ENCODE measurements at regions not wholly inside any gene's neighbourhood (a gene's known extent, or its start where the extent isn't known, plus 50 kb on each side); places are given as distances from the start of the nearest gene placed in this dataset.

DNA sequence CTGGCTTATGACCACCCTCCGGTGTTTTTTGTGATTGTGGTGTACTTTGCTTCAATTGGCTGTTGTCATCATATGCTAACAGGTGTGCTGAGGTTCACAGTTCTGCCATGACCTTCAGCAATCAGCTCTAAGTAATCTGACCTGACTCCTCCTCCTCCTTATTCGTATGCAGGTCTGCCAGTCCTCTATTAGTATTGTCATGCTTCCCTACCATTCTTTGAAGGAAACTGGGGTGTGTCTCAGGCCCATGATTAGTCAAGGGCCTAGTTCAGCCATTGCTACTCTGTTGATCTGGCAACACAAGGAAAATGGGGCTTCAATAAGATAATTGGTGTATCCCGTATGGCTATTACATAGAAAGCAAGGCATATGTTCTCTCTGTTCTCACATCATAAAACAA, 332.3 kb upstream of the DPYD start:
- H3K9me3 ChIP-seq (ENCODE audit: low read depth) = no peaks in the 10 kb centered on the region
- no peaks in the 10 kb centered on the region for H3K4me1 ChIP-seq (ENCODE audit: insufficient read depth)
- DNase-seq = no peak
- H3K9ac ChIP-seq = no peak overlapping the region
- in situ Hi-C loops (cut with MboI) = no loop called here
- H3K79me2 ChIP-seq (ENCODE audit: insufficient read depth) = no peaks in the 10 kb centered on the region
- H3K4me3 ChIP-seq = no peak overlapping the region
- 74 to 82% methylated on average over 3 of the region's 3 CpGs for WGBS, 2 experiments (ENCODE audit: low coverage in 1 of 2, low lambda C conversion rate in 2 of 2, missing lambda C conversion rate in 2 of 2)
- no peak for TF ChIP-seq EZH2 (IDR thresholded peaks at IDR 0.05; ENCODE audit: insufficient read depth, poor library complexity, severe bottlenecking)
- no peak for TF ChIP-seq EZH2phosphoT487 (IDR thresholded peaks at IDR 0.05; ENCODE audit: insufficient read depth, low read depth)
- H4K20me1 ChIP-seq (ENCODE audit: insufficient read depth) = no peaks in the 10 kb centered on the region
- no peak overlapping the region for H3K27ac ChIP-seq
- H3K9me2 ChIP-seq (ENCODE audit: insufficient read depth) = no peaks in the 10 kb centered on the region
- no peaks in the 10 kb centered on the region for H3F3A ChIP-seq (ENCODE audit: insufficient read depth)
- H3K27me3 ChIP-seq (replicated peaks; ENCODE audit: insufficient read depth) = no peaks in the 10 kb centered on the region
- H3K4me2 ChIP-seq (ENCODE audit: unreplicated experiment) = no peak overlapping the region
- no peaks in the 10 kb centered on the region for H3K36me3 ChIP-seq (ENCODE audit: low read depth)
- no peak overlapping the region for H2AFZ ChIP-seq

DNA sequence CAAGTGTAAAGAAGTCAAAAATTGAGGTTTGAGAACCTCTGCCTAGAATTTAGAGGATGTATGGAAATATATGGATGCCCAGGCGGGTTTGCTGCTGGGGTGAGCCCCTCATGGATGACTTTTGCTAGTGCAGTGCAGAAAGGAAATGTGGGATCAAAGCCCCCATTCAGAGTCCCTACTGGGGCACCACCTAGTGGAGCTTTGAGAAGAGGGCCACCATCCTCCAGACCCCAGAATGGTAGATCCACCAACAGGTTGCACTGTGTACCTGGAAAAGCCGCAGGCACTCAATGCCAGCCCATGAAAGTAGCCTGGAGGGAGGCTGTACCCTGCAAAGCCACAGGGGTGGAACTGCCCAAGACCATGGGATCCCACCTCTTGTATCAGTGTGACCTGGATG, 330.7 kb upstream of the DPYD start:
- Histone ChIP-seq H3K27ac (no peak overlapping the region), H4K20me1 (ENCODE audit: insufficient read depth) (no peaks in the 10 kb centered on the region), H3K9ac (no peak overlapping the region), H3K9me2 (ENCODE audit: insufficient read depth) (no peaks in the 10 kb centered on the region), H3K79me2 (ENCODE audit: insufficient read depth) (no peaks in the 10 kb centered on the region), H2AFZ (no peak overlapping the region), H3F3A (ENCODE audit: insufficient read depth) (no peaks in the 10 kb centered on the region), H3K9me3 (ENCODE audit: low read depth) (no peaks in the 10 kb centered on the region), H3K4me1 (ENCODE audit: insufficient read depth) (no peaks in the 10 kb centered on the region), H3K4me2 (ENCODE audit: unreplicated experiment) (no peak overlapping the region), H3K27me3 (replicated peaks; ENCODE audit: insufficient read depth) (no peaks in the 10 kb centered on the region), H3K4me3 (no peak overlapping the region), H3K36me3 (ENCODE audit: low read depth) (no peaks in the 10 kb centered on the region)
- no peak for TF ChIP-seq EZH2phosphoT487 (IDR thresholded peaks at IDR 0.05; ENCODE audit: insufficient read depth, low read depth)
- TF ChIP-seq EZH2 (IDR thresholded peaks at IDR 0.05; ENCODE audit: insufficient read depth, poor library complexity, severe bottlenecking) = no peak
- in situ Hi-C loops (cut with MboI) = no loop called here
- DNase-seq = no peak
- WGBS, 2 experiments (ENCODE audit: low coverage in 1 of 2, low lambda C conversion rate in 2 of 2, missing lambda C conversion rate in 2 of 2) = 91 to 92% methylated on average over 2 of the region's 2 CpGs

DNA sequence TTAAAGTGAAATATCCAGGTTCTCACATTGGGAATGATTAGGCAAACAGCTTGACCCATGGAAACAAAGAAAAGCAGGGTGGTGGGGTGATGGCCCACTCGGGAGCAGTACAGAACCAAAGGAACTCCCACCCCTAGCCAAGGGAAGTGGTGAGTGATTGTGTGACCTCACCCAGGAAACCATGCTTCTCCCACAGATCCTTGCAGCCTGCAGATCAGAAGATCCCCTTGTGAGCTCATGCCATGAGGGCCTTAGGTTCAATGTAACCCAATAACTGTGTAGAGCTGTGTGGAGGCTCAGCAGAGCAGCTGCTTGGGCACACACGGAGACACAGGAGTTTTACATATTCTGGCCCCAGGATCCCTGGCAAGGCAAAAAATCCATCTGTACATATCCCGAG, 311.8 kb upstream of the DPYD start:
- Histone ChIP-seq H3K27me3 (replicated peaks; ENCODE audit: insufficient read depth) (no peaks in the 10 kb centered on the region), H3K9me2 (ENCODE audit: insufficient read depth) (no peaks in the 10 kb centered on the region; the same call in 1 of the 2 replicates), H3K36me3 (ENCODE audit: low read depth) (no peaks in the 10 kb centered on the region), H3F3A (ENCODE audit: insufficient read depth) (no peaks in the 10 kb centered on the region), H3K4me2 (ENCODE audit: unreplicated experiment) (no peak overlapping the region), H4K20me1 (ENCODE audit: insufficient read depth) (no peaks in the 10 kb centered on the region), H3K27ac (no peak overlapping the region), H3K79me2 (ENCODE audit: insufficient read depth) (no peaks in the 10 kb centered on the region), H3K4me1 (ENCODE audit: insufficient read depth) (no peaks in the 10 kb centered on the region), H3K9ac (no peak overlapping the region), H3K4me3 (no peak overlapping the region), H2AFZ (no peak overlapping the region), H3K9me3 (ENCODE audit: low read depth) (peaks cover 7% of the 10 kb centered on the region)
- WGBS, 2 experiments (ENCODE audit: low coverage in 1 of 2, low lambda C conversion rate in 2 of 2, missing lambda C conversion rate in 2 of 2) = 60 to 70% methylated on average over 3 of the region's 3 CpGs
- TF ChIP-seq EZH2 (IDR thresholded peaks at IDR 0.05; ENCODE audit: insufficient read depth, poor library complexity, severe bottlenecking) (no peak), EZH2phosphoT487 (IDR thresholded peaks at IDR 0.05; ENCODE audit: insufficient read depth, low read depth) (no peak)
- in situ Hi-C loops (cut with MboI) = no loop called here
- no peak for DNase-seq

DNA sequence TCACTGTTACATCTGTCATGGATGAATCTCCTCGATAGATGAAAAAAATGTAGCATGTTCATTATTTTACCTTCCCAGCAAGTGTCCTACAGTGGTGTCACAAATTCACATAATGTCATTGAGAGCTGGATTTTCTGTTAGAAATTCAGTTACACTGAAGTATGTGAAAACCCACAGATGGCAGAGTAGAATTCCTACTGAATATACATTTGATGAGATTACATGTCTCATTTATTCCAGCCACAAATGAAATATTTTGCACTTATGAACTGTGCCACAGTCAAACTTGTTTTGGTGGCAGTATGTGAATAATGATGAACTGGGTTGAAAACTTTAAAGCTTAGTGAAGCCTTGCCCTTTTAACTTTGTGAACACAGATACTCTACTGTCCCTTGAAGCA, 301.9 kb upstream of the DPYD start:
- no peak overlapping the region for H2AFZ ChIP-seq
- H3K27me3 ChIP-seq (replicated peaks; ENCODE audit: insufficient read depth) = no peaks in the 10 kb centered on the region
- H3K9me2 ChIP-seq (ENCODE audit: insufficient read depth) = peaks cover 5% of the 10 kb centered on the region; the same call in 1 of the 2 replicates
- no peaks in the 10 kb centered on the region for H4K20me1 ChIP-seq (ENCODE audit: insufficient read depth)
- no peaks in the 10 kb centered on the region for H3K9me3 ChIP-seq (ENCODE audit: low read depth)
- H3K27ac ChIP-seq = no peak overlapping the region
- in situ Hi-C loops (cut with MboI) = no loop called here
- H3K36me3 ChIP-seq (ENCODE audit: low read depth) = no peaks in the 10 kb centered on the region
- no peak for TF ChIP-seq EZH2phosphoT487 (IDR thresholded peaks at IDR 0.05; ENCODE audit: insufficient read depth, low read depth)
- no peak for TF ChIP-seq EZH2 (IDR thresholded peaks at IDR 0.05; ENCODE audit: insufficient read depth, poor library complexity, severe bottlenecking)
- no peaks in the 10 kb centered on the region for H3K4me1 ChIP-seq (ENCODE audit: insufficient read depth)
- 91 to 94% methylated on average over 1 of the region's 1 CpG for WGBS, 2 experiments (ENCODE audit: low coverage in 1 of 2, low lambda C conversion rate in 2 of 2, missing lambda C conversion rate in 2 of 2)
- DNase-seq = no peak
- H3F3A ChIP-seq (ENCODE audit: insufficient read depth) = no peaks in the 10 kb centered on the region
- H3K9ac ChIP-seq = no peak overlapping the region
- H3K4me3 ChIP-seq = no peak overlapping the region
- H3K4me2 ChIP-seq (ENCODE audit: unreplicated experiment) = no peak overlapping the region
- no peaks in the 10 kb centered on the region for H3K79me2 ChIP-seq (ENCODE audit: insufficient read depth)

DNA sequence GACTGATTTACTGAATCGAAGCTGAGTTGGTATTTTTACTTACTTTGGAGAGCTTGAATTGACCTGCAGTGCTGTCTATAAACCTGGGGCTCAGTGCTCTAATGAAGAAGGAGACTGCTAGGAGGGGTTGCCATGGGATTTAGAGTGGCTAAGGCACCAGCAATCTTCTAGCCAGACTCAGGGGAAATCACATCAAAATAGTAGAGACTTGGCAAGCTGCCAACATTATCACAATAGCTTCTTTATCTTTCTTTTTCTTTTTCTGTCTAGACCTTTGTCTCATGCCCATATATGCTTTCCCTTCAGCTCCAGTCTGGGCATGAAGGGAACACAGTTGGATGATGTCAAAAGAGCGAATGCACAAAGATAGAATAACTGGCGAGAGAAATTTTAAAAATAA, 301.1 kb upstream of the DPYD start:
- Histone ChIP-seq H3K4me2 (ENCODE audit: unreplicated experiment) (no peak overlapping the region), H2AFZ (no peak overlapping the region), H3K9me2 (ENCODE audit: insufficient read depth) (peaks cover 5% of the 10 kb centered on the region; the same call in 1 of the 2 replicates), H4K20me1 (ENCODE audit: insufficient read depth) (no peaks in the 10 kb centered on the region), H3K27ac (no peak overlapping the region), H3K4me3 (no peak overlapping the region), H3K27me3 (replicated peaks; ENCODE audit: insufficient read depth) (no peaks in the 10 kb centered on the region), H3F3A (ENCODE audit: insufficient read depth) (no peaks in the 10 kb centered on the region), H3K9me3 (ENCODE audit: low read depth) (no peaks in the 10 kb centered on the region), H3K79me2 (ENCODE audit: insufficient read depth) (no peaks in the 10 kb centered on the region), H3K4me1 (ENCODE audit: insufficient read depth) (no peaks in the 10 kb centered on the region), H3K36me3 (ENCODE audit: low read depth) (no peaks in the 10 kb centered on the region), H3K9ac (no peak overlapping the region)
- in situ Hi-C loops (cut with MboI) = no loop called here
- TF ChIP-seq EZH2 (IDR thresholded peaks at IDR 0.05; ENCODE audit: insufficient read depth, poor library complexity, severe bottlenecking) (no peak), EZH2phosphoT487 (IDR thresholded peaks at IDR 0.05; ENCODE audit: insufficient read depth, low read depth) (no peak)
- DNase-seq = no peak
- 97 to 98% methylated on average over 3 of the region's 3 CpGs for WGBS, 2 experiments (ENCODE audit: low coverage in 1 of 2, low lambda C conversion rate in 2 of 2, missing lambda C conversion rate in 2 of 2)
